HCT116 (cell line): ENCODE measurements at regions not wholly inside any gene's neighbourhood (a gene's known extent, or its start where the extent isn't known, plus 50 kb on each side); places are given as distances from the start of the nearest gene placed in this dataset.

Experiments used
- ATAC-seq: fragments of 200-7000 bp; cut with Tn5 transposase; 2 replicates; pipeline ENCODE4 v1.9.1; 2020; ENCODE audit warnings: mild to moderate bottlenecking, moderate library complexity
- BruUV-seq: library from RNA; stranded (reverse); fragments of 400-500 nt; replicated peaks from 2 replicates; lab custom pipeline; 2021; lab: Mats Ljungman, UMichigan
- CTCF ChIA-PET: fragments of 300-600 bp; sonication (Branson Sonifier 250); formaldehyde crosslinking; loops from one replicate; lab custom pipeline; 2021; ENCODE audit warnings: antibody characterized with exemption; lab: Charles Lee
- POLR2A ChIA-PET: fragments of 300-600, 350-600 bp; sonication (Branson Sonifier 250); formaldehyde crosslinking; loops from one replicate; lab custom pipeline; 2021; ENCODE audit warnings: antibody characterized with exemption; lab: Charles Lee
- RAD21 ChIA-PET, 2 experiments: fragments of 300-600 bp; sonication (Branson Sonifier 250); formaldehyde crosslinking; loops; one replicate each; lab custom pipeline; 2023; ENCODE audit warnings: low total read pairs in 2 of 2; ENCODE audit not compliant: uncharacterized antibody in 2 of 2, unreplicated experiment in 2 of 2, low non-redundant PET in 1 of 2; lab: Charles Lee
- DNase-seq: peaks from one replicate; pipeline ENCODE4 v3.0.0-alpha.2; 2010; ENCODE audit warnings: low read depth, low spot score
- H2AFZ ChIP-seq: fragments of 200-600 bp; shearing (Covaris generic), sonication (generic); 2 replicates; pipeline ENCODE4 v1.6.1; 2017; ENCODE audit warnings: low read depth, mixed run types, mixed read lengths, antibody characterized with exemption, low read length; ENCODE audit not compliant: poor library complexity, severe bottlenecking
- H3K27ac ChIP-seq: 2 replicates; pipeline ENCODE4 v1.5.1; 2012; ENCODE audit warnings: low read depth, low read length
- H3K27me3 ChIP-seq: fragments of 200-600 bp; sonication (generic); 2 replicates; pipeline ENCODE4 v1.6.1; 2016; ENCODE audit warnings: mixed run types, low read length, mixed read lengths; ENCODE audit not compliant: insufficient read depth
- H3K36me3 ChIP-seq, 2 experiments: fragments of 200-500 bp in 1 of 2; fragments of 200-600 bp in 1 of 2; sonication (Bioruptor generic) in 1 of 2; sonication (generic) in 1 of 2; 2 replicates each; pipeline versions ENCODE4 v1.5.1 to v1.6.1; 2014 to 2016; ENCODE audit warnings: low read length in 2 of 2, inconsistent platforms in 1 of 2, mixed read lengths in 1 of 2, mixed run types in 1 of 2; ENCODE audit not compliant: insufficient read depth in 2 of 2, control insufficient read depth in 1 of 2
- H3K4me1 ChIP-seq, 2 experiments: fragments of 200-600 bp in 1 of 2; sonication (generic) in 1 of 2; 2 replicates each; pipeline versions ENCODE4 v1.5.1 to v1.6.1; 2012 to 2017; ENCODE audit warnings: low read length in 2 of 2, inconsistent platforms in 1 of 2, mild to moderate bottlenecking in 1 of 2, mixed read lengths in 1 of 2, mixed run types in 1 of 2, moderate library complexity in 1 of 2; ENCODE audit not compliant: insufficient read depth in 2 of 2, control insufficient read depth in 1 of 2
- H3K4me2 ChIP-seq: fragments of 200-600 bp; sonication (generic); 2 replicates; pipeline ENCODE4 v1.6.1; 2017; ENCODE audit warnings: mixed run types, low read length, mixed read lengths
- H3K4me3 ChIP-seq, 2 experiments: fragments of 200-600 bp in 1 of 2; sonication (generic) in 1 of 2; replicated peaks in 1 of 2; 2 replicates each; pipeline ENCODE4 v1.5.1; 2011 to 2016; ENCODE audit warnings: low read length in 2 of 2, control low read depth in 1 of 2, low read depth in 1 of 2, mild to moderate bottlenecking in 1 of 2, mixed read lengths in 1 of 2, mixed run types in 1 of 2
- H3K79me2 ChIP-seq: fragments of 200-600 bp; sonication (generic); 2 replicates; pipeline ENCODE4 v1.6.1; 2017; ENCODE audit warnings: mild to moderate bottlenecking, mixed run types, low read length, moderate library complexity, mixed read lengths; ENCODE audit not compliant: insufficient read depth
- H3K9ac ChIP-seq: fragments of 200-600 bp; sonication (generic); 2 replicates; pipeline ENCODE4 v1.6.1; 2016; ENCODE audit warnings: low read length, mixed read lengths
- H3K9me2 ChIP-seq: fragments of 200-600 bp; sonication (generic), shearing (Covaris generic); 2 replicates; pipeline ENCODE4 v1.6.1; 2017; ENCODE audit warnings: mixed run types, mild to moderate bottlenecking, moderate library complexity; ENCODE audit not compliant: insufficient read depth
- H3K9me3 ChIP-seq, 2 experiments: fragments of 200-500 bp in 1 of 2; fragments of 200-600 bp in 1 of 2; sonication (Bioruptor generic) in 1 of 2; sonication (generic) in 1 of 2; 2 replicates each; pipeline ENCODE4 v1.6.1; 2014 to 2017; ENCODE audit warnings: low read length in 2 of 2, mixed read lengths in 2 of 2, inconsistent platforms in 1 of 2, low read depth in 1 of 2, mild to moderate bottlenecking in 1 of 2, mixed run types in 1 of 2, moderate library complexity in 1 of 2; ENCODE audit not compliant: control insufficient read depth in 1 of 2, insufficient read depth in 1 of 2
- H4K20me1 ChIP-seq: fragments of 200-600 bp; sonication (generic), shearing (Covaris generic); 2 replicates; pipeline ENCODE4 v1.6.1; 2017; ENCODE audit warnings: mixed run types, mild to moderate bottlenecking, moderate library complexity; ENCODE audit not compliant: insufficient read depth
- EGR1 ChIP-seq: IDR thresholded peaks from 2 replicates; pipeline ENCODE4 v1.6.1; 2012; ENCODE audit warnings: low read depth
- ELF1 ChIP-seq: IDR thresholded peaks from 2 replicates; pipeline ENCODE4 v1.6.1; 2012; ENCODE audit warnings: low read depth, borderline replicate concordance
- JUND ChIP-seq: IDR thresholded peaks from 2 replicates; pipeline ENCODE4 v1.6.1; 2012
- POLR2A ChIP-seq: IDR thresholded peaks from 2 replicates; pipeline ENCODE4 v1.7.0; 2011; ENCODE audit warnings: borderline replicate concordance; ENCODE audit not compliant: insufficient read depth, insufficient read length; ENCODE audit errors: extremely low read depth
- SRF ChIP-seq: IDR thresholded peaks from 2 replicates; pipeline ENCODE4 v1.6.1; 2012; ENCODE audit warnings: low read depth
- TCF7L2 ChIP-seq: IDR thresholded peaks from 2 replicates; pipeline ENCODE4 v1.7.0; 2011; ENCODE audit warnings: borderline replicate concordance, inconsistent platforms; ENCODE audit not compliant: insufficient read depth, insufficient read length; ENCODE audit errors: extremely low read depth
- intact Hi-C: fragments of 100-400 bp; cut with micrococcal nuclease; formaldehyde crosslinking; loops from 2 replicates; pipeline ENCODE4 v1.10.0; 2022
- TF ChIP-seq, protein P1 (sequence below): IDR thresholded peaks from 2 replicates; pipeline ENCODE4 v1.6.1; 2011; ENCODE audit warnings: mild to moderate bottlenecking, low read length, moderate library complexity; ENCODE audit not compliant: insufficient replicate concordance; ENCODE audit errors: extremely low read depth
- TF ChIP-seq, protein P2 (sequence below), 3 experiments: fragments of 200-600 bp in 1 of 3; sonication (generic) in 1 of 3; IDR thresholded peaks in 2 of 3; conservative IDR thresholded peaks in 1 of 3; 2 replicates each; pipeline ENCODE4 v1.5.1; 2012 to 2017; ENCODE audit warnings: low read depth in 2 of 3, low read length in 2 of 3, antibody characterized with exemption in 1 of 3, borderline replicate concordance in 1 of 3, control low read depth in 1 of 3, mild to moderate bottlenecking in 1 of 3, mixed read lengths in 1 of 3, mixed run types in 1 of 3, moderate library complexity in 1 of 3; ENCODE audit not compliant: insufficient read depth in 1 of 3
- TF ChIP-seq, protein P3 (sequence below): IDR thresholded peaks from 2 replicates; pipeline ENCODE4 v1.6.1; 2012

DNA sequence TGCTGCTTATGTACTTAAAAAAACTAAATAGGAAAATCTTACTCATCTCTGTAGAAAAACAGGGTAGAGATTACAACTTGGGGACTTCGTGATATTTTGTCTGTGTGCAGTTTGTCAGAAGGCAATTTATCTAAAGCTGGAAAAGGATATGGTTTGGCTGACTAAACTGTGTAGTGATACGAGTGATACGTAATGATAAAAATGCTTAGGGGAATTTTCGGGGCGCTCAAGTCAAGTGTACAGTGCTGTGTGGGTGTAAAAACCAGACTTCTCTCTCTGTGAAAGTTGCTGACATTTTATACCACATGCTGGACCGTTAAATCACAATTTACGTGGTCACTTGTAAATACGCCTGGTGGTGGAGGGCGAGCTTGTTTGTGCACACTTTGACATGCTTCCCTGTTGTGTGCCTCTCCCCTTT is 221.7 kb downstream of the KCNRG start:
- RAD21 ChIA-PET, result no interaction called here
- Histone ChIP-seq H3K27ac (no peak overlapping the region), H3K9me3 (no peaks in the 10 kb centered on the region), H3K4me3 (no peak overlapping the region), H2AFZ (no peak overlapping the region), H3K4me1 (peaks cover 3 to 7% of the 10 kb centered on the region in 2 experiments; a peak in 2 of 4 replicates), H4K20me1 (no peaks in the 10 kb centered on the region), H3K27me3 (no peaks in the 10 kb centered on the region), H3K79me2 (no peaks in the 10 kb centered on the region), H3K4me2 (no peak overlapping the region), H3K9me2 (no peaks in the 10 kb centered on the region), H3K36me3 (no peaks in the 10 kb centered on the region)
- POLR2A ChIA-PET, result no interaction called here
- no TSS peak for BruUV-seq
- intact Hi-C loops, result no loop called here
- CTCF ChIA-PET, result no interaction called here
- no peak for ATAC-seq
- DNase-seq, result no peak
- no peak for TF ChIP-seq POLR2A
- TF ChIP-seq JUND, result no peak
- TF ChIP-seq, protein P1, sequence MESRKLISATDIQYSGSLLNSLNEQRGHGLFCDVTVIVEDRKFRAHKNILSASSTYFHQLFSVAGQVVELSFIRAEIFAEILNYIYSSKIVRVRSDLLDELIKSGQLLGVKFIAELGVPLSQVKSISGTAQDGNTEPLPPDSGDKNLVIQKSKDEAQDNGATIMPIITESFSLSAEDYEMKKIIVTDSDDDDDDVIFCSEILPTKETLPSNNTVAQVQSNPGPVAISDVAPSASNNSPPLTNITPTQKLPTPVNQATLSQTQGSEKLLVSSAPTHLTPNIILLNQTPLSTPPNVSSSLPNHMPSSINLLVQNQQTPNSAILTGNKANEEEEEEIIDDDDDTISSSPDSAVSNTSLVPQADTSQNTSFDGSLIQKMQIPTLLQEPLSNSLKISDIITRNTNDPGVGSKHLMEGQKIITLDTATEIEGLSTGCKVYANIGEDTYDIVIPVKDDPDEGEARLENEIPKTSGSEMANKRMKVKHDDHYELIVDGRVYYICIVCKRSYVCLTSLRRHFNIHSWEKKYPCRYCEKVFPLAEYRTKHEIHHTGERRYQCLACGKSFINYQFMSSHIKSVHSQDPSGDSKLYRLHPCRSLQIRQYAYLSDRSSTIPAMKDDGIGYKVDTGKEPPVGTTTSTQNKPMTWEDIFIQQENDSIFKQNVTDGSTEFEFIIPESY, result no peak
- no peak for TF ChIP-seq ELF1
- TF ChIP-seq, protein P2, sequence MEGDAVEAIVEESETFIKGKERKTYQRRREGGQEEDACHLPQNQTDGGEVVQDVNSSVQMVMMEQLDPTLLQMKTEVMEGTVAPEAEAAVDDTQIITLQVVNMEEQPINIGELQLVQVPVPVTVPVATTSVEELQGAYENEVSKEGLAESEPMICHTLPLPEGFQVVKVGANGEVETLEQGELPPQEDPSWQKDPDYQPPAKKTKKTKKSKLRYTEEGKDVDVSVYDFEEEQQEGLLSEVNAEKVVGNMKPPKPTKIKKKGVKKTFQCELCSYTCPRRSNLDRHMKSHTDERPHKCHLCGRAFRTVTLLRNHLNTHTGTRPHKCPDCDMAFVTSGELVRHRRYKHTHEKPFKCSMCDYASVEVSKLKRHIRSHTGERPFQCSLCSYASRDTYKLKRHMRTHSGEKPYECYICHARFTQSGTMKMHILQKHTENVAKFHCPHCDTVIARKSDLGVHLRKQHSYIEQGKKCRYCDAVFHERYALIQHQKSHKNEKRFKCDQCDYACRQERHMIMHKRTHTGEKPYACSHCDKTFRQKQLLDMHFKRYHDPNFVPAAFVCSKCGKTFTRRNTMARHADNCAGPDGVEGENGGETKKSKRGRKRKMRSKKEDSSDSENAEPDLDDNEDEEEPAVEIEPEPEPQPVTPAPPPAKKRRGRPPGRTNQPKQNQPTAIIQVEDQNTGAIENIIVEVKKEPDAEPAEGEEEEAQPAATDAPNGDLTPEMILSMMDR (IDR thresholded peaks at IDR 0.05 in 2 of 3, conservative IDR thresholded peaks at IDR 0.05 in 1 of 3; ENCODE audit: borderline replicate concordance in 1 of 3, insufficient read depth in 1 of 3, low read depth in 2 of 3, low read length in 2 of 3), result no peak
- no peak for TF ChIP-seq EGR1
- TF ChIP-seq TCF7L2, result no peak
- no peak for TF ChIP-seq SRF
- TF ChIP-seq, protein P3, sequence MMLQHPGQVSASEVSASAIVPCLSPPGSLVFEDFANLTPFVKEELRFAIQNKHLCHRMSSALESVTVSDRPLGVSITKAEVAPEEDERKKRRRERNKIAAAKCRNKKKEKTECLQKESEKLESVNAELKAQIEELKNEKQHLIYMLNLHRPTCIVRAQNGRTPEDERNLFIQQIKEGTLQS, result no peak
- TF ChIP-seq, all 23 proteins: peak for 0
- H3K9ac ChIP-seq, result no peak overlapping the region
